IMR-90 (cell line): ENCODE measurements at regions not wholly inside any gene's neighbourhood (a gene's known extent, or its start where the extent isn't known, plus 50 kb on each side); places are given as distances from the start of the nearest gene placed in this dataset.

Experiments
- ATAC-seq: fragments of 200-7000 bp; cut with Tn5 transposase; 2 replicates; pipeline ENCODE4 v1.9.1; 2020; ENCODE audit warnings: low read depth, mild to moderate bottlenecking, moderate library complexity
- BruUV-seq: library from RNA; stranded (reverse); fragments of 400-500 nt; replicated peaks from 2 replicates; lab custom pipeline; 2021; lab: Mats Ljungman, UMichigan
- CTCF ChIA-PET: fragments of 300-600 bp; formaldehyde crosslinking; extraction: SDS; loops from one replicate; lab custom pipeline; 2021; ENCODE audit warnings: antibody characterized with exemption; lab: Yijun Ruan, JAX
- POLR2A ChIA-PET: fragments of 300-600 bp; sonication (Branson Sonifier 250); formaldehyde crosslinking; loops from one replicate; lab custom pipeline; 2022; ENCODE audit warnings: antibody characterized with exemption; ENCODE audit not compliant: unreplicated experiment; lab: Charles Lee
- DNase-seq: peaks from one replicate; pipeline ENCODE4 v3.0.0; 2013
- H2AFZ ChIP-seq: replicated peaks from 2 replicates; pipeline ENCODE3; 2013; ENCODE audit warnings: low read length, mild to moderate bottlenecking; ENCODE audit not compliant: poor library complexity
- H2AK5ac ChIP-seq: 2 replicates; pipeline ENCODE4 v1.6.1; 2013; ENCODE audit warnings: low read depth, low read length, inconsistent platforms
- H2AK9ac ChIP-seq: replicated peaks from 2 replicates; pipeline ENCODE3; 2013; ENCODE audit warnings: mild to moderate bottlenecking, low read depth, low read length, moderate library complexity; ENCODE audit not compliant: poor library complexity
- H2BK120ac ChIP-seq: 2 replicates; pipeline ENCODE4 v1.6.1; 2013; ENCODE audit warnings: low read depth, low read length, inconsistent platforms
- H2BK15ac ChIP-seq: 3 replicates; pipeline ENCODE4 v1.6.1; 2013; ENCODE audit warnings: low read depth, low read length, inconsistent platforms
- H2BK20ac ChIP-seq: 2 replicates; pipeline ENCODE4 v1.6.1; 2013; ENCODE audit warnings: low read depth, mild to moderate bottlenecking, inconsistent platforms, low read length, moderate library complexity
- H2BK5ac ChIP-seq: 2 replicates; pipeline ENCODE4 v1.6.1; 2013; ENCODE audit warnings: mild to moderate bottlenecking, low read depth, low read length, inconsistent platforms; ENCODE audit not compliant: poor library complexity, severe bottlenecking
- H3K14ac ChIP-seq: replicated peaks from 2 replicates; pipeline ENCODE4 v1.6.1; 2013; ENCODE audit warnings: low read depth, low read length, inconsistent platforms
- H3K18ac ChIP-seq: 2 replicates; pipeline ENCODE4 v1.6.1; 2013; ENCODE audit warnings: low read depth, low read length, control low read depth
- H3K23ac ChIP-seq: 2 replicates; pipeline ENCODE4 v1.6.1; 2013; ENCODE audit warnings: low read depth, low read length, inconsistent platforms
- H3K27ac ChIP-seq: 2 replicates; pipeline ENCODE4 v1.5.1; 2013; ENCODE audit warnings: mild to moderate bottlenecking, control low read depth, low read length; ENCODE audit not compliant: insufficient read depth
- H3K27me3 ChIP-seq: 2 replicates; pipeline ENCODE4 v1.6.1; 2013; ENCODE audit warnings: low read length; ENCODE audit not compliant: control insufficient read depth, insufficient read depth
- H3K36me3 ChIP-seq: 2 replicates; pipeline ENCODE4 v1.6.1; 2013; ENCODE audit warnings: low read length, mixed read lengths; ENCODE audit not compliant: control insufficient read depth, insufficient read depth
- H3K4ac ChIP-seq: 2 replicates; pipeline ENCODE4 v1.6.1; 2013; ENCODE audit warnings: low read depth, low read length, inconsistent platforms
- H3K4me1 ChIP-seq: 2 replicates; pipeline ENCODE4 v1.6.1; 2013; ENCODE audit warnings: low read length, mixed read lengths; ENCODE audit not compliant: control insufficient read depth, insufficient read depth
- H3K4me2 ChIP-seq: 2 replicates; pipeline ENCODE4 v1.6.1; 2013; ENCODE audit warnings: low read depth, mild to moderate bottlenecking, control low read depth, low read length, moderate library complexity
- H3K4me3 ChIP-seq: 2 replicates; pipeline ENCODE4 v1.5.1; 2013; ENCODE audit warnings: low read depth, mild to moderate bottlenecking, control low read depth, low read length, moderate library complexity; ENCODE audit not compliant: insufficient read depth
- H3K56ac ChIP-seq: 2 replicates; pipeline ENCODE4 v1.6.1; 2013; ENCODE audit warnings: low read length, inconsistent platforms; ENCODE audit not compliant: insufficient read depth; ENCODE audit errors: extremely low read depth
- H3K79me1 ChIP-seq, 2 experiments: 2 replicates each; pipeline ENCODE4 v1.6.1; 2013; ENCODE audit warnings: low read length in 2 of 2, inconsistent platforms in 1 of 2, low read depth in 1 of 2
- H3K9ac ChIP-seq: 2 replicates; pipeline ENCODE4 v1.6.1; 2013; ENCODE audit warnings: low read depth, low read length, control low read depth
- H3K9me1 ChIP-seq: 2 replicates; pipeline ENCODE4 v1.6.1; 2013; ENCODE audit warnings: low read length, inconsistent platforms; ENCODE audit not compliant: insufficient read depth
- H3K9me3 ChIP-seq: 2 replicates; pipeline ENCODE4 v1.6.1; 2013; ENCODE audit warnings: low read length; ENCODE audit not compliant: control insufficient read depth, insufficient read depth
- H4K20me1 ChIP-seq: 2 replicates; pipeline ENCODE4 v1.6.1; 2013; ENCODE audit warnings: low read length, inconsistent platforms; ENCODE audit not compliant: insufficient read depth
- H4K5ac ChIP-seq: 2 replicates; pipeline ENCODE4 v1.6.1; 2013; ENCODE audit warnings: mild to moderate bottlenecking, low read depth, low read length, control low read depth
- H4K8ac ChIP-seq, 2 experiments: 2 replicates each; pipeline ENCODE4 v1.6.1; 2013; ENCODE audit warnings: low read depth in 2 of 2, low read length in 2 of 2, control low read depth in 1 of 2, inconsistent platforms in 1 of 2
- H4K91ac ChIP-seq: 2 replicates; pipeline ENCODE4 v1.6.1; 2013; ENCODE audit warnings: low read depth, low read length, inconsistent platforms; ENCODE audit not compliant: insufficient read depth
- CEBPB ChIP-seq: IDR thresholded peaks from 2 replicates; pipeline ENCODE4 v1.6.1; 2012; ENCODE audit warnings: low read depth, low read length, improper control_type of control experiment
- CHD1 ChIP-seq: IDR thresholded peaks from 2 replicates; pipeline ENCODE4 v1.6.1; 2012; ENCODE audit warnings: low read depth, low read length, improper control_type of control experiment
- ELK1 ChIP-seq: fragments of 150-350 bp; IDR thresholded peaks from 2 replicates; pipeline ENCODE4 v1.6.1; 2016; ENCODE audit warnings: low read depth, mild to moderate bottlenecking, low read length, moderate library complexity, borderline replicate concordance
- FOS ChIP-seq: fragments of 150-350 bp; IDR thresholded peaks from 2 replicates; pipeline ENCODE4 v1.6.1; 2016; ENCODE audit warnings: low read depth, low read length
- MAFK ChIP-seq: IDR thresholded peaks from 2 replicates; pipeline ENCODE4 v1.6.1; 2012; ENCODE audit warnings: low read depth, low read length, improper control_type of control experiment
- MXI1 ChIP-seq: IDR thresholded peaks from 2 replicates; pipeline ENCODE4 v1.6.1; 2012; ENCODE audit warnings: low read depth, mild to moderate bottlenecking, low read length, moderate library complexity, borderline replicate concordance
- NFE2L2 ChIP-seq: fragments of 150-350 bp; IDR thresholded peaks from 2 replicates; pipeline ENCODE4 v1.6.1; 2016; ENCODE audit warnings: low read depth, mild to moderate bottlenecking, low read length
- POLR2A ChIP-seq: IDR thresholded peaks from 2 replicates; pipeline ENCODE4 v1.6.1; 2012; ENCODE audit warnings: mild to moderate bottlenecking, low read depth, low read length
- RAD21 ChIP-seq: IDR thresholded peaks from 2 replicates; pipeline ENCODE4 v1.6.1; 2012; ENCODE audit warnings: low read length, improper control_type of control experiment
- SMC3 ChIP-seq: fragments of 150-350 bp; IDR thresholded peaks from 2 replicates; pipeline ENCODE4 v1.6.1; 2016; ENCODE audit warnings: low read depth, mild to moderate bottlenecking, antibody characterized with exemption, low read length, moderate library complexity
- WGBS, 2 experiments: methylation state at CpG; one replicate each; pipeline versions ENCODE4 v1.1.5 to v1.1.7; 2013; ENCODE audit warnings: missing lambda C conversion rate in 2 of 2; ENCODE audit not compliant: insufficient read length in 1 of 2; ENCODE audit errors: extremely low coverage in 2 of 2; 5-methylcytosine and 5-hydroxymethylcytosine counted together
- dilution Hi-C: fragments of 300-500 bp; cut with HindIII; formaldehyde crosslinking; loops from one replicate; pipeline ENCODE4 v1.14.3; 2018; ENCODE audit warnings: low sequenced_read_pairs; ENCODE audit not compliant: unreplicated experiment
- in situ Hi-C: fragments of 300-500 bp; cut with MboI; formaldehyde crosslinking; loops from 3 replicates; pipeline ENCODE4 v1.14.3; 2019; ENCODE audit warnings: low sequenced_read_pairs, inconsistent platforms, mixed read lengths
- intact Hi-C: fragments of 100-400 bp; cut with micrococcal nuclease; formaldehyde crosslinking; loops from 2 replicates; pipeline ENCODE4 v1.10.0; 2022

GRCh38 chr5:116365006-116365496, 209.6 kb downstream of the SEMA6A start:
- H3K9ac ChIP-seq: no peak overlapping the region
- TF ChIP-seq ELK1 (no peak), MXI1 (no peak), MAFK (no peak), CEBPB (no peak), RAD21 (no peak), FOS (no peak), SMC3 (no peak), NFE2L2 (no peak), POLR2A (no peak), CHD1 (no peak)

More at GRCh38 chr5:116365006-116365496, 209.6 kb downstream of the SEMA6A start:
- dilution Hi-C loops (no loop called here), intact Hi-C loops (no loop called here), in situ Hi-C loops (no loop called here)
- no peak overlapping the region for H2AFZ ChIP-seq
- H2AK9ac ChIP-seq: no peak overlapping the region
- POLR2A ChIA-PET: no interaction called here
- no peak overlapping the region for H3K14ac ChIP-seq
- no TSS peak for BruUV-seq
- no peak overlapping the region for H2AK5ac ChIP-seq
- no peak overlapping the region for H4K8ac ChIP-seq
- no peak overlapping the region for H3K4ac ChIP-seq
- H3K56ac ChIP-seq: no peak overlapping the region
- H2BK15ac ChIP-seq: no peak overlapping the region
- no peak overlapping the region for H3K18ac ChIP-seq
- DNase-seq: no peak
- no peak overlapping the region for H2BK20ac ChIP-seq
- H3K9me1 ChIP-seq: no peaks in the 10 kb centered on the region
- H3K4me3 ChIP-seq: no peak overlapping the region
- no peaks in the 10 kb centered on the region for H3K36me3 ChIP-seq
- H4K20me1 ChIP-seq: no peaks in the 10 kb centered on the region
- no peak overlapping the region for H4K91ac ChIP-seq
- H3K4me2 ChIP-seq: no peak overlapping the region
- no peak overlapping the region for H3K27ac ChIP-seq
- H4K5ac ChIP-seq: no peak overlapping the region
- ATAC-seq: no peak
- CTCF ChIA-PET: no interaction called here
- H3K79me1 ChIP-seq: no peaks in the 10 kb centered on the region
- H3K23ac ChIP-seq: no peak overlapping the region
- peaks cover 3% of the 10 kb centered on the region; the same call in 1 of the 2 replicates for H3K27me3 ChIP-seq
- WGBS, 2 experiments: 100% methylated on average over 1 of the region's 3 CpGs; no CpG with 5 or more reads in 1 of the 2 experiments
- no peak overlapping the region for H2BK120ac ChIP-seq
- no peaks in the 10 kb centered on the region for H3K9me3 ChIP-seq
- no peak overlapping the region for H2BK5ac ChIP-seq
- no peaks in the 10 kb centered on the region for H3K4me1 ChIP-seq
